GM12891 (cell line): ENCODE measurements at regions not wholly inside any gene's neighbourhood (a gene's known extent, or its start where the extent isn't known, plus 50 kb on each side); places are given as distances from the start of the nearest gene placed in this dataset.
A peak's percentile ranks its signal among the peaks of the same experiment; 100 is the strongest.

Experiments used
- DNase-seq: peaks from one replicate; pipeline ENCODE4 v3.0.0; 2011; ENCODE audit warnings: low spot score; ENCODE audit not compliant: insufficient read length
- FAIRE-seq: peaks from 2 replicates; lab custom pipeline; 2011; peaks lifted over from hg19 to GRCh38; lab: Jason Lieb, UNC
- PAX5 ChIP-seq: IDR thresholded peaks from 2 replicates; pipeline ENCODE4 v1.6.1; 2011; ENCODE audit warnings: low read length, moderate library complexity, mild to moderate bottlenecking; ENCODE audit not compliant: insufficient read depth, severe bottlenecking
- POLR2A ChIP-seq: IDR thresholded peaks from 2 replicates; pipeline ENCODE4 v1.6.1; 2011; ENCODE audit warnings: low read depth, low read length, control low read depth
- POLR2AphosphoS5 ChIP-seq: IDR thresholded peaks from 2 replicates; pipeline ENCODE4 v1.6.1; 2011; ENCODE audit warnings: low read depth, low read length, control low read depth
- POU2F2 ChIP-seq: IDR thresholded peaks from 2 replicates; pipeline ENCODE4 v1.6.1; 2011; ENCODE audit warnings: low read depth, mild to moderate bottlenecking, control low read depth, low read length, moderate library complexity
- SPI1 ChIP-seq: IDR thresholded peaks from 2 replicates; pipeline ENCODE4 v1.6.1; 2011; ENCODE audit warnings: low read depth, low read length, control low read depth
- TAF1 ChIP-seq: IDR thresholded peaks from 2 replicates; pipeline ENCODE4 v1.6.1; 2011; ENCODE audit warnings: low read depth, low read length, control low read depth

DNA sequence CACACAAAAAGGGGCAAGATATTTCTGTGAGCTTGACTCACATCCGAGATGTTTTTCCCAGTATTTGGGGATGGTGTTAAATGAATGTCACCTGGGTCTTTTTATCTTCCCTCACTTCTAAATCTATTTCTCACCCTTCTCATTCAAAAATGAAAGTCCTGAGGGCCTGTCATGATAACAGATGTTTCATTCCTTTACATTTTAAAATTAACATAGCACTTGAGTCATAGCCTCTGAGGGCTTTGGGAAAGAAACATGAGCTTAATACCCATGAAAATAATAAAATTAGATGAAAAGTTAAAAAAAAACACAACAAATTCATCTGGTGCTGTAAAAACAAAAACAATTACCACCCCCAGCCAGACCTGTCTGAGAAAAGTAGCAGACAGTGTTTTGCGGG is 226.7 kb downstream of the HNMT start:
- DNase-seq (no peak), FAIRE-seq (no peak)
- TF ChIP-seq POU2F2: no peak
- TF ChIP-seq SPI1: no peak
- TF ChIP-seq TAF1: no peak
- no peak for TF ChIP-seq PAX5
- no peak for TF ChIP-seq POLR2A
- no peak for TF ChIP-seq POLR2AphosphoS5

DNA sequence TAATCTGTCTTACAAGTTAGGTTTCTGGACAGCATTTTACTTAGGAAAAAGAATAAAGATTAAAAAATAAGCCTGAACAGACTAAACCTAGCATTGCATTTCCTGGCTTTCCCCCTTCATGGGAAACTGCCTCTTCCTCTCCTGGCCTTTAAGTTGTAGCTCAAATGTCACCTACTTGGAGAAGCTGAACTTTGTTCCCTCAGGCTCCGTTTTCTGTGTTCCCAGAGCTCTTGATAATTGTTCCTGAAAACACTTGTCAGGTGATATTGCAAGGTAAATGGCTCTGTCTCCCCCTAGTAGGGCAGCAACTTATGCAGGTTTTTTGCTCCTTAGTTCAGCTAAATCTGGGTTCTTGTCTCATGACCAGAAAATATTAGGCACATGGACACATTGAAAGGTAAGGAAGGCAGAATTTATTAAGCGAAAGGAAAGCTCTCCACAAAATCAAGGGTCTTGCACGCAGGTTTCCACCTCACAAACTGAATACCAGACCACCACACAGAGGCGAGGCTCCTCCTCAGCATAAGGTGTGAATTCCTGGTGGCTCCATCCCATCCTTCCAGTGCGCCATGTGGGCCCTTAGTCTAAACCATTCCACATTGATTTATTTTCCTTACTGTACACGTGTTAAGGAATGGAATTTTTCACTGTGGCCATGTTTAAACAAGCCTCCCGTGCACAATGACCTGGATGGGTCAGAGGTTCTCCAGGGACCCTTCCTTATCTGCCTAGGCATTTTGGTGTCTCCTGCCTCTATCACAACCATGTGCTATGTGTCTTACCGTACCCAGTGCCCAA is 229.3 kb downstream of the HNMT start:
- no peak for DNase-seq
- TF ChIP-seq POLR2A (no peak), POU2F2 (no peak), SPI1 (no peak), POLR2AphosphoS5 (no peak), TAF1 (no peak), PAX5 (no peak)
- no peak for FAIRE-seq

DNA sequence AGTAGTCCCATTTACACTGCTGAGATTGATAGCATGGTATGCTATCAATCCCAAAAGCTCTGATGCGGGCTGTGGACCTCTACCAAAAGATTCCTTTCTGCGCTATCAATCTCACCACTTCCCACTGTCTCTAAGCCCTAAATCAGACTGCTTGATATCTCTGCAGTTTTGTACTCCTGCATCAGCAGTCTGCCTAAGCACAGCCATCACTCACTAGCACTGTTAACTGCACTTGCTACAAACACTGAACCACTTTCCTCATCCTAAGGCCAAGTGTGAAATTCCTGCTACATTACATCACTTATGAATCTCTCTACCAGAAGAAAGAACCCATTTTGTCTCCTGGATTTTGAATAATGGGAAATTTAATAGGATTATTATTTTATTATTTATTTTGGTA is 237.0 kb downstream of the HNMT start:
- TF ChIP-seq TAF1: no peak
- TF ChIP-seq POU2F2: no peak
- no peak for TF ChIP-seq POLR2A
- DNase-seq (no peak), FAIRE-seq (no peak)

DNA sequence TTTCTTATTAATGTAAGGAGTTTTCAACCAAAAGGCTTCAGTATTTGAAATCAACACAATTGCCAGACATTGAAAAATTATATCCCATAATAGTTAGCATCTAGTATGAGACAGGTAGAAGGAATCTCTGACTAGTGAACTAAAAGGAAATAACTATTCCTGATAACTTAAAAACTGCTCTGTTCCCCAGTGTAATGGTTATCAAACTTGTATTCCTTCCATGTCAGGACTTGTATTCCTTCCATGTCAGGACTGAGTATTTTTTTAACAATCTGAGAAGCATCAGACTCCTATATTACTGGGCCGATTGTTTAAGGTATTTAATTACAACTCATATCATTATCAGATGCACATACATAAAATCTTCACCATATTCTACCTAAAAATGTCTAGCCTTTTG is 238.5 kb downstream of the HNMT start:
- no peak for TF ChIP-seq PAX5
- TF ChIP-seq SPI1: no peak
- no peak for TF ChIP-seq POU2F2
- TF ChIP-seq TAF1: no peak
- TF ChIP-seq POLR2AphosphoS5: no peak
- TF ChIP-seq POLR2A: no peak
- FAIRE-seq (no peak), DNase-seq (no peak)

DNA sequence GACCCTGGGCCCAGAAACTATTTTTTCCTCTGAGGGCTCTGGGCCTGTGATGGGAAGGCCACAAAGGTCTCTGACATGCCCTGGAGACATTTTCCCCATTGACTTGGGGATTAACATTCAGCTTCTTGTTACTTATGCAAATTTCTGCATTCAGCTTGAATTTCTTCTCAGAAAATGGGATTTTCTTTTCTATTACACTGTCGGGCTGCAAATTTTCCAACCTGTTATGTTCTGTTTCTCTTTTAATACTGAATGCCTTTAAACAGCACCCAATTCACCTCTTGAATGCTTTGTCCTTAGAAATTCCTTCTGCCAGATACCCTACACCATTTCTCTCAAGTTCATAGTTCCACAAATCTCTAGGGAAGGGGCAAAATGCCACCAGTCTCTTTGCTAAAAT is 241.0 kb downstream of the HNMT start:
- TF ChIP-seq POLR2A (no peak), SPI1 (no peak), PAX5 (no peak), POLR2AphosphoS5 (no peak), POU2F2 (no peak), TAF1 (no peak)
- FAIRE-seq: no peak
- no peak for DNase-seq

DNA sequence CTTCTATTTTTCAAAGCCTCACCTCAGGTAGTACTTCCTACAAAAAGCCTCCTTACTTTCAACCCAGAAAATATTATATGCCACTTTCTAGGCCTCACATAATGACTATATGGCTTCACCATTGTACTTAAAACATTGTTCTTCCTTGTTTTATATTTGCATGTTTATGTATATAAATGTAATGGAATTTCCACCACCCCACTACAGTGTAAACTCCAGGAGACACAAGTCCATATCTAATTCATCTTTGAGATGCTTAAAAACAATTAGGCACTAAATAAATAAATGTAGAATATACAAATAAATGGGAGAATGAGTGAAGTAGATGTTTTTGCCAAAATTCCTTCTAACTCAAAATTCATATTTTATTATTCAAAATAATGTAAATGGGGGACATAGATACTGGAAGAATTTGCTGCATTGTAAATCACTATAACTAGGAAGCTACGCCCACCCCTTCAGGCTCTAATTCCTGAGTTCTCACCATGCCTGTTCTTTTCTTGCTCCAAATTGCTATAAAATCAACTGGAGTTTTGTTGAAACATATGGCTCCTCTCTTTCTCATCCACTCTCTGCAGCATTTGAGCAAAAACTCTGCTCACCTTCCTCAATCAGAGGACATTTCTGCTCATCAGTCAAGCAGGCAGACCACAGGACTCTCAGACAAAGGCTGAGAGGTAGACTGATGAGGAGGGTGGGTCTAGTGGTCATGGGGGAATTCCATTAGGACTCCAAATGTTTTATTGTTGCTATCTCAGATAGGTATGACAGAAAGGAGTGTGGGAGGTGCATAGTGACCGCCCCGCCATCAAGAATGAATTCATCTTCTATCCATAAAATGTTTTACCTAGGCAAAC is 243.0 kb downstream of the HNMT start:
- no peak for FAIRE-seq

DNA sequence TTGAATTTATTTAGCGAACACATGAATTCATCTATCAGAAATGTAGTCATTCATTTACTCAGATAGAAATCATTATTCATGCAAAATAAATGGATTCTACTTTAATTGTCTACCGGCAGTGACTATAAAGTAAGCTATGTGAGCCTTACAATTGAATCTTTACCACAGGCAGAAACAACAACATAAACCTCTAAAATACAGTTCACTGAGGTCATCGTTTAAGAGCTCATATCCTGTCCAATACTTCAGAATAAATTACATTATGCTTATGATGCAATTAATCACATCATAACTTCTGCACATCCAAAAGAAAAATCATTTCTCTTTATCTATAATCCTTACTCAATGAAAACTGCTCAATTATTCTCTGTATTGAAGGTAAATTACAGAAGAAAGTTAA is 244.7 kb downstream of the HNMT start:
- FAIRE-seq: no peak

More for the DNA sequence above, 243.0 kb downstream of the HNMT start:
- DNase-seq: no peak
- no peak for TF ChIP-seq TAF1
- TF ChIP-seq PAX5: no peak
- no peak for TF ChIP-seq SPI1
- no peak for TF ChIP-seq POLR2A
- TF ChIP-seq POLR2AphosphoS5: no peak
- TF ChIP-seq POU2F2: no peak

DNA sequence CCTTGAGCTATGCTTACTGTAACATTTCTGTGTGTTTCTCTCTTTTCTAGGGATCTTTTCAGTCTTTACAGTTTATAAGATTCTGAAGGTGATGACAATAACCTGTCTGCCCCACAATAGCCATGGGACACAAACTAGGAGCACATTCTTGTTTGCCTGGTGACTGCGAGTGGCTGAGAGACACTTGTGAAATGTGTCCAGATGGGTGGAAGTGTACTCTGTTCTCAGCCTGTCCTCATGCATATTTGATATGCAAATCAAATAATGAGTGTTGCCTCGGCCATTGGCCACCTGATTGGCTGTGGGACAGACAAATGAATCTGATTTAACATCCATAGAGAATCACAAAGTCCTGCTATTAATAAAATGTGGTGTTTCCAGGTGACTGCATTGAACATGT is 246.2 kb downstream of the HNMT start:
- DNase-seq: no peak
- no peak for FAIRE-seq
- TF ChIP-seq TAF1 (no peak), SPI1 (no peak), POLR2AphosphoS5 (no peak), POLR2A (no peak), POU2F2 (no peak)

More for the DNA sequence above, 244.7 kb downstream of the HNMT start:
- no peak for DNase-seq
- no peak for TF ChIP-seq SPI1
- no peak for TF ChIP-seq PAX5
- no peak for TF ChIP-seq POU2F2
- TF ChIP-seq TAF1: no peak
- no peak for TF ChIP-seq POLR2AphosphoS5
- no peak for TF ChIP-seq POLR2A

DNA sequence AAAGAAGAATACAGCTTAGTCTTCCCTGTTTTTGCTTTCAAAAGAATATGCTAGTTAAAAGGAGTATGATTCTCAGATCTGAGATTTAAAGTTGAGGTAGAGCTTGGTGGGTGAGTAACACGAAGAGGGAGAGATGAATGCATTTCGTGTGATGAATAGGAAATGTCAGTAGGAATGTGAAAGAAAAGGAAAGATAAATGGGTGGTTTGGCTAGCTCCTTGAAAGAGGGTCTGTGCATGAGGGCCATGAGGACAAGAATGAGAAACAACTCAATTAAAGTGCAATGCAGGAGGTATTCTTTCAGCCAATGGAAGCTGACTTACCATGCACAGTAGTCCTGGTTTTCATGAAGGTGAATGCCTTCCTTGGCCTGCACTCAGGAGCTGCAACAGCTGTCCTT is 248.2 kb downstream of the HNMT start:
- DNase-seq (no peak), FAIRE-seq (no peak)
- no peak for TF ChIP-seq POU2F2
- no peak for TF ChIP-seq PAX5
- no peak for TF ChIP-seq POLR2A
- no peak for TF ChIP-seq POLR2AphosphoS5
- no peak for TF ChIP-seq TAF1
- TF ChIP-seq SPI1: no peak

DNA sequence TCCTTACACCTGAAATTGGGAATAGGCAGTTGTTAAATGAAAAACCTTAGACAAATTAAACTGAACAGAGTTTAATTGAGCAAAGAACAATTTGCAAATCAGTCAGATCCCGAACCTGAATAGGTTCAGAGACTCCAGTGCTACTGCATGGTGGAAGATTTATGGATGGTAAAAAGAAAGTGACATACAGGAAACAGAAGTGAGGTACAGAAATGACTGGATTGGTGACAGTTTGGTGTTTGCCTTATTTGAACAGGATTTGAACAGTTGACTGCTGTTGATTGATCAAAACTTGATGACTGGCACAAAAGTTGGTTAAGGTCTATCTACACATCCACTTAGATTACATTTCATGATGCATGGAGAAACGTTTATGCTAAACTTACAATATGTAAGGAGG is 248.8 kb downstream of the HNMT start:
- peak; percentile 51 for FAIRE-seq
- no peak for TF ChIP-seq POU2F2
- TF ChIP-seq POLR2AphosphoS5: no peak
- no peak for TF ChIP-seq POLR2A
- no peak for TF ChIP-seq PAX5
- no peak for DNase-seq
